SK-N-SH (cell line): ENCODE measurements at regions not wholly inside any gene's neighbourhood (a gene's known extent, or its start where the extent isn't known, plus 50 kb on each side); places are given as distances from the start of the nearest gene placed in this dataset.

Experiments
- CTCF ChIA-PET: fragments of 300-600, 350-600 bp; formaldehyde crosslinking; extraction: SDS; loops from one replicate; lab custom pipeline; 2021; lab: Yijun Ruan, JAX
- POLR2A ChIA-PET: fragments of 350-600 bp; sonication (Branson Sonifier 250); formaldehyde crosslinking; extraction: SDS; loops from one replicate; lab custom pipeline; 2020; ENCODE audit warnings: antibody characterized with exemption, inconsistent platforms; lab: Yijun Ruan, JAX
- DNase-seq: peaks from one replicate; pipeline ENCODE4 v3.0.0; 2012
- H2AFZ ChIP-seq: fragments of 200-600 bp; sonication (generic); 2 replicates; pipeline ENCODE4 v1.8.1; 2016; ENCODE audit warnings: antibody characterized with exemption, mild to moderate bottlenecking, low read depth
- H3F3A ChIP-seq: fragments of 200-600 bp; sonication (generic); replicated peaks from 2 replicates; pipeline ENCODE3; 2016; ENCODE audit warnings: antibody characterized with exemption, mild to moderate bottlenecking; ENCODE audit not compliant: insufficient read depth
- H3K27ac ChIP-seq, 2 experiments: fragments of 200-500 bp in 1 of 2; fragments of 200-600 bp in 1 of 2; sonication (Bioruptor generic) in 1 of 2; sonication (generic), shearing (Covaris generic) in 1 of 2; 2 replicates each; pipeline versions ENCODE4 v1.5.1 to v1.6.1; 2014 to 2016; ENCODE audit warnings: low read depth in 2 of 2, inconsistent platforms in 1 of 2, low read length in 1 of 2, mild to moderate bottlenecking in 1 of 2, mixed read lengths in 1 of 2
- H3K27me3 ChIP-seq: fragments of 200-600 bp; sonication (generic), shearing (Covaris generic); 2 replicates; pipeline ENCODE4 v1.6.1; 2016; ENCODE audit warnings: mixed run types; ENCODE audit not compliant: insufficient read depth
- H3K36me3 ChIP-seq, 2 experiments: fragments of 200-500 bp in 1 of 2; fragments of 200-600 bp in 1 of 2; sonication (Bioruptor generic) in 1 of 2; sonication (generic) in 1 of 2; replicated peaks in 1 of 2; 2 replicates each; pipeline versions ENCODE3 to v1.5.1; 2014 to 2016; ENCODE audit warnings: low read length in 1 of 2, mild to moderate bottlenecking in 1 of 2; ENCODE audit not compliant: insufficient read depth in 2 of 2, control insufficient read depth in 1 of 2
- H3K4me1 ChIP-seq, 2 experiments: fragments of 200-500 bp in 1 of 2; fragments of 200-600 bp in 1 of 2; sonication (Bioruptor generic) in 1 of 2; sonication (generic), shearing (Covaris generic) in 1 of 2; 2 replicates each; pipeline versions ENCODE4 v1.5.1 to v1.6.1; 2014 to 2016; ENCODE audit warnings: low read depth in 1 of 2, low read length in 1 of 2, mixed run types in 1 of 2; ENCODE audit not compliant: insufficient read depth in 2 of 2, control insufficient read depth in 1 of 2
- H3K4me2 ChIP-seq: fragments of 200-600 bp; sonication (generic), shearing (Covaris generic); 2 replicates; pipeline ENCODE4 v1.6.1; 2017; ENCODE audit warnings: mixed run types
- H3K4me3 ChIP-seq, 2 experiments: fragments of 200-500 bp in 1 of 2; fragments of 200-600 bp in 1 of 2; sonication (Bioruptor generic) in 1 of 2; sonication (generic), shearing (Covaris generic) in 1 of 2; 2 replicates each; pipeline versions ENCODE4 v1.5.1 to v1.8.1; 2014 to 2016; ENCODE audit warnings: low read depth in 2 of 2, inconsistent platforms in 1 of 2, low read length in 1 of 2, mild to moderate bottlenecking in 1 of 2, mixed read lengths in 1 of 2, moderate library complexity in 1 of 2
- H3K79me2 ChIP-seq: fragments of 200-600 bp; sonication (generic); 2 replicates; pipeline ENCODE4 v1.8.1; 2017; ENCODE audit warnings: mild to moderate bottlenecking; ENCODE audit not compliant: insufficient read depth
- H3K9ac ChIP-seq: fragments of 200-600 bp; sonication (generic); 2 replicates; pipeline ENCODE4 v1.6.1; 2017; ENCODE audit warnings: mixed run types
- H3K9me2 ChIP-seq: fragments of 200-600 bp; sonication (generic); 2 replicates; pipeline ENCODE4 v1.6.1; 2017; ENCODE audit warnings: mixed run types
- H3K9me3 ChIP-seq: fragments of 200-600 bp; sonication (generic); 2 replicates; pipeline ENCODE4 v1.6.1; 2017; ENCODE audit warnings: mixed run types, mild to moderate bottlenecking, moderate library complexity
- H4K20me1 ChIP-seq: fragments of 200-600 bp; sonication (generic); 2 replicates; pipeline ENCODE4 v1.6.1; 2017; ENCODE audit warnings: mild to moderate bottlenecking, mixed run types; ENCODE audit not compliant: insufficient read depth
- CTCF ChIP-seq: fragments of 200-600 bp; sonication (generic); IDR thresholded peaks from 2 replicates; pipeline ENCODE4 v1.6.1; 2017; ENCODE audit warnings: antibody characterized with exemption, mild to moderate bottlenecking, moderate library complexity
- EP300 ChIP-seq, 2 experiments: IDR thresholded peaks; 2 replicates each; pipeline versions ENCODE4 v1.4.0 to v1.6.1; 2012; ENCODE audit warnings: borderline replicate concordance in 1 of 2, low read depth in 1 of 2, low read length in 1 of 2
- EZH2phosphoT487 ChIP-seq: fragments of 200-600 bp; sonication (generic); IDR thresholded peaks from 2 replicates; pipeline ENCODE4 v1.6.1; 2017; ENCODE audit warnings: low read depth, mixed run types, mild to moderate bottlenecking, antibody characterized with exemption, moderate library complexity, borderline replicate concordance
- FOXM1 ChIP-seq: IDR thresholded peaks from 2 replicates; pipeline ENCODE4 v1.4.0; 2012; ENCODE audit warnings: low read depth, mild to moderate bottlenecking
- IRF3 ChIP-seq: fragments of 150-350 bp; IDR thresholded peaks from 2 replicates; pipeline ENCODE4 v1.6.1; 2016; ENCODE audit warnings: mild to moderate bottlenecking, low read depth, low read length
- JUND ChIP-seq: IDR thresholded peaks from 2 replicates; pipeline ENCODE4 v1.4.0; 2012
- MAX ChIP-seq: IDR thresholded peaks from 2 replicates; pipeline ENCODE4 v1.4.0; 2012; ENCODE audit warnings: low read depth
- MEF2A ChIP-seq: IDR thresholded peaks from 2 replicates; pipeline ENCODE4 v1.4.0; 2012; ENCODE audit warnings: low read depth, borderline replicate concordance
- NFIC ChIP-seq: IDR thresholded peaks from 2 replicates; pipeline ENCODE4 v1.4.0; 2012; ENCODE audit warnings: borderline replicate concordance
- NRF1 ChIP-seq: IDR thresholded peaks from 2 replicates; pipeline ENCODE4 v1.6.1; 2012; ENCODE audit warnings: low read depth, mild to moderate bottlenecking, low read length
- POLR2AphosphoS5 ChIP-seq: IDR thresholded peaks from 2 replicates; pipeline ENCODE4 v1.6.1; 2012; ENCODE audit warnings: low read depth, low read length
- RCOR1 ChIP-seq: fragments of 150-350 bp; IDR thresholded peaks from 2 replicates; pipeline ENCODE4 v1.6.1; 2017; ENCODE audit warnings: antibody characterized with exemption, low read length
- RFX5 ChIP-seq: IDR thresholded peaks from 2 replicates; pipeline ENCODE4 v1.6.1; 2012; ENCODE audit warnings: mild to moderate bottlenecking, improper control_type of control experiment, low read length
- SMC3 ChIP-seq: IDR thresholded peaks from 2 replicates; pipeline ENCODE4 v1.6.1; 2012; ENCODE audit warnings: low read depth, low read length, improper control_type of control experiment
- TAF1 ChIP-seq: IDR thresholded peaks from 2 replicates; pipeline ENCODE4 v1.6.1; 2012; ENCODE audit warnings: low read depth, mild to moderate bottlenecking, low read length, moderate library complexity, borderline replicate concordance
- YY1 ChIP-seq: IDR thresholded peaks from 2 replicates; pipeline ENCODE4 v1.4.0; 2012; ENCODE audit warnings: low read depth, mild to moderate bottlenecking
- ZBTB33 ChIP-seq: IDR thresholded peaks from 2 replicates; pipeline ENCODE4 v1.4.0; 2012; ENCODE audit warnings: low read depth, borderline replicate concordance
- WGBS: methylation state at CpG from one replicate; pipeline ENCODE4 v1.1.6; 2017; ENCODE audit warnings: low lambda C conversion rate; 5-methylcytosine and 5-hydroxymethylcytosine counted together

DNA sequence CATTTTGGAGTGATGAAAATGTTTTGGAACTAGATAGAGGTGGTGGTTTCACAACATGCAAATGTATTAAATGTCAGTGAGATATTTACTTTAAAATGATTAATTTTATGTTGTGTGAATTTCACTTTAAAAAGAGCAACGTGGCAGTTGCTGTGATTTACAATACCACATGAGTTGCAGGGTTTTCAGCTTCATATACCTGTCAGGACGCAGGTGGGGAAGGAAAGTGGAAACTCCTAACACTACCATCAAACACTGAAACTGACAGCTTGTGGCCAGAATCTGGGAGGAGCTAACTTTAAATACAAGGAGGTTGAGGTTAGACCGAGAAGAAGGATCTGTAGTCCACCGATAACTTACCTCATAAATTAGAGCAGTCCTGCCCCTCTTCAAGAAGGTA is 168.9 kb upstream of the TMEM72 start:
- H3K79me2 ChIP-seq = no peaks in the 10 kb centered on the region
- no peak for TF ChIP-seq CTCF
- TF ChIP-seq SMC3 = no peak
- no peak for TF ChIP-seq ZBTB33
- TF ChIP-seq RFX5 = no peak
- no peak for TF ChIP-seq MEF2A
- TF ChIP-seq TAF1 = no peak
- TF ChIP-seq NFIC = no peak
- TF ChIP-seq NRF1 = no peak
- no peak for TF ChIP-seq MAX
- no peak for TF ChIP-seq EZH2phosphoT487
- no peak for TF ChIP-seq FOXM1
- no peak for TF ChIP-seq POLR2AphosphoS5
- no peak for TF ChIP-seq IRF3
- no peak for TF ChIP-seq EP300 (IDR thresholded peaks at IDR 0.05; ENCODE audit: borderline replicate concordance in 1 of 2, low read depth in 1 of 2, low read length in 1 of 2)
- TF ChIP-seq YY1 = no peak
- TF ChIP-seq JUND = no peak
- TF ChIP-seq RCOR1 = no peak
- POLR2A ChIA-PET = no interaction called here

More for the DNA sequence above, 168.9 kb upstream of the TMEM72 start:
- Histone ChIP-seq H3K27ac (no peak overlapping the region), H3F3A (peaks cover 7% of the 10 kb centered on the region), H3K9me2 (peaks cover 5% of the 10 kb centered on the region; the same call in 1 of the 2 replicates), H4K20me1 (no peaks in the 10 kb centered on the region), H3K4me3 (no peak overlapping the region), H3K9me3 (no peaks in the 10 kb centered on the region; the same call in 1 of the 2 replicates), H2AFZ (no peak overlapping the region), H3K27me3 (peaks cover 32% of the 10 kb centered on the region), H3K4me1 (no peaks in the 10 kb centered on the region), H3K9ac (no peak overlapping the region), H3K36me3 (no peaks in the 10 kb centered on the region), H3K4me2 (no peak overlapping the region)
- CTCF ChIA-PET = no interaction called here
- 11% methylated on average over 4 of the region's 4 CpGs for WGBS
- no peak for DNase-seq
